Endodermal cell (in vitro differentiated cells): ENCODE measurements at regions not wholly inside any gene's neighbourhood (a gene's known extent, or its start where the extent isn't known, plus 50 kb on each side); places are given as distances from the start of the nearest gene placed in this dataset.

Experiments
- DNase-seq: peaks from one replicate; pipeline ENCODE4 v3.0.0-alpha.2; 2017
- H3K27ac ChIP-seq: 2 replicates; pipeline ENCODE4 v1.5.1; 2013; ENCODE audit warnings: mild to moderate bottlenecking, low read depth, low read length, moderate library complexity
- H3K27me3 ChIP-seq: 2 replicates; pipeline ENCODE4 v1.6.1; 2013; ENCODE audit warnings: mild to moderate bottlenecking, low read length, moderate library complexity; ENCODE audit not compliant: insufficient read depth, control insufficient read depth, poor library complexity, severe bottlenecking
- H3K36me3 ChIP-seq: 2 replicates; pipeline ENCODE4 v1.7.0; 2013; ENCODE audit warnings: mild to moderate bottlenecking, low read length, moderate library complexity; ENCODE audit not compliant: control insufficient read depth, insufficient read depth
- H3K4me1 ChIP-seq: one replicate; pipeline ENCODE4 v1.7.0; 2013; ENCODE audit warnings: low read length; ENCODE audit not compliant: control insufficient read depth, insufficient read depth
- H3K4me3 ChIP-seq: 2 replicates; pipeline ENCODE4 v1.5.1; 2013; ENCODE audit warnings: mild to moderate bottlenecking, low read length, moderate library complexity
- H3K9ac ChIP-seq: 2 replicates; pipeline ENCODE4 v1.6.1; 2013; ENCODE audit warnings: mild to moderate bottlenecking, low read length, moderate library complexity; ENCODE audit not compliant: poor library complexity, severe bottlenecking; ENCODE audit errors: extremely low read depth
- H3K9me3 ChIP-seq: 2 replicates; pipeline ENCODE4 v1.6.1; 2013; ENCODE audit warnings: mild to moderate bottlenecking, low read length, moderate library complexity; ENCODE audit not compliant: control insufficient read depth
- H3K27ac Mint-ChIP-seq: 2 replicates; pipeline ENCODE4 v1.8.0; 2020; ENCODE audit warnings: mixed read lengths
- H3K27me3 Mint-ChIP-seq: 2 replicates; pipeline ENCODE4 v1.8.0; 2021; ENCODE audit warnings: mild to moderate bottlenecking, mixed read lengths; ENCODE audit not compliant: insufficient read depth
- H3K36me3 Mint-ChIP-seq: 2 replicates; pipeline ENCODE4 v1.8.0; 2020; ENCODE audit warnings: low read depth, mixed read lengths
- H3K4me1 Mint-ChIP-seq: 2 replicates; pipeline ENCODE4 v1.8.0; 2020; ENCODE audit warnings: mixed read lengths
- H3K4me3 Mint-ChIP-seq: 2 replicates; pipeline ENCODE4 v1.8.0; 2020; ENCODE audit warnings: mild to moderate bottlenecking, moderate library complexity, mixed read lengths
- H3K9me3 Mint-ChIP-seq: 2 replicates; pipeline ENCODE4 v1.8.0; 2020; ENCODE audit warnings: mild to moderate bottlenecking, mixed read lengths
- WGBS, 2 experiments: methylation state at CpG; one replicate each; pipeline versions ENCODE4 v1.1.5 to v1.1.7; 2013; ENCODE audit warnings: missing lambda C conversion rate in 2 of 2, mixed read lengths in 1 of 2; ENCODE audit not compliant: insufficient coverage in 1 of 2, insufficient read length in 1 of 2; 5-methylcytosine and 5-hydroxymethylcytosine counted together
- TF ChIP-seq, protein P1 (sequence below): fragments of 200-600 bp; sonication (generic); conservative IDR thresholded peaks from 2 replicates; pipeline ENCODE4 v1.5.0; 2021; ENCODE audit warnings: antibody characterized with exemption, mild to moderate bottlenecking

DNA sequence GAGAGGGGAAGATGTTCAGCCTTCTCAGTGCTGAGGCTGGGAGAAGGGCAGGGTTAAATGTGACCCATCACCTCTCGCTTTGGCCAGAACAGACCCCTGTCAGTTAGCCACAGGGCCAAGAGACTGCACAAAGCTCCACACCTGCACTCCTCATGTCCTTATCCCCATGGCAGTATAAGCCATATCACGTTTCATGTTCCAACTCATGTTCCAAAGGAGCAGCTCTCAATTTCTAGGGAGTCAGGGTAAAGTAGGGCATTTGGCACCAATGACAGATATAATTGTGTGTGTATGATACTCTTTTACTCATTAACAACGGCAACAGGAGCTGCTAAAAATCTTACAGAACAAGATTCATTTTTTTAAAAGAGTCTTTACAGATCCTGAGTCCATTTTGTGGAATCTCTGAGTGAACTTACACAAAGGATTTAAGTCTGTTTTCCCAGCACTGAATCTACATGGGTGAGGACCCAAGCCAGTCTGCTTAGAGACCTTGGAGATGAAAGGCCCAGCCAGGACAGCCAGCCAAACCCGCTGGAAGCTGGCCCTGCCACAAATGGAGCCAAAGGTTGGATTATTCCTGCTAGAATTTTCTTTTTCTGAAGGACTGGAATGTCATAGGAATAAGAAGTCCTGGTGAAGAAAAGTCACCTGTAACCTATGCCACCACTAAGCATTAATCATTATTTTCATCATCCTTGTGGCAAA is 129.1 kb upstream of the SMAD1 start:
- Histone ChIP-seq H3K27me3 (no peaks in the 10 kb centered on the region), H3K4me3 (no peak overlapping the region), H3K4me1 (no peaks in the 10 kb centered on the region), H3K36me3 (no peaks in the 10 kb centered on the region), H3K9me3 (no peaks in the 10 kb centered on the region), H3K27ac (no peak overlapping the region), H3K9ac (no peak overlapping the region)
- no peaks in the 10 kb centered on the region for H3K4me1 Mint-ChIP-seq
- TF ChIP-seq, protein P1, sequence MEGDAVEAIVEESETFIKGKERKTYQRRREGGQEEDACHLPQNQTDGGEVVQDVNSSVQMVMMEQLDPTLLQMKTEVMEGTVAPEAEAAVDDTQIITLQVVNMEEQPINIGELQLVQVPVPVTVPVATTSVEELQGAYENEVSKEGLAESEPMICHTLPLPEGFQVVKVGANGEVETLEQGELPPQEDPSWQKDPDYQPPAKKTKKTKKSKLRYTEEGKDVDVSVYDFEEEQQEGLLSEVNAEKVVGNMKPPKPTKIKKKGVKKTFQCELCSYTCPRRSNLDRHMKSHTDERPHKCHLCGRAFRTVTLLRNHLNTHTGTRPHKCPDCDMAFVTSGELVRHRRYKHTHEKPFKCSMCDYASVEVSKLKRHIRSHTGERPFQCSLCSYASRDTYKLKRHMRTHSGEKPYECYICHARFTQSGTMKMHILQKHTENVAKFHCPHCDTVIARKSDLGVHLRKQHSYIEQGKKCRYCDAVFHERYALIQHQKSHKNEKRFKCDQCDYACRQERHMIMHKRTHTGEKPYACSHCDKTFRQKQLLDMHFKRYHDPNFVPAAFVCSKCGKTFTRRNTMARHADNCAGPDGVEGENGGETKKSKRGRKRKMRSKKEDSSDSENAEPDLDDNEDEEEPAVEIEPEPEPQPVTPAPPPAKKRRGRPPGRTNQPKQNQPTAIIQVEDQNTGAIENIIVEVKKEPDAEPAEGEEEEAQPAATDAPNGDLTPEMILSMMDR: no peak
- no peak overlapping the region for H3K4me3 Mint-ChIP-seq
- H3K9me3 Mint-ChIP-seq: no peaks in the 10 kb centered on the region
- H3K27ac Mint-ChIP-seq: no peak overlapping the region
- no peaks in the 10 kb centered on the region for H3K36me3 Mint-ChIP-seq
- H3K27me3 Mint-ChIP-seq: peaks cover 2% of the 10 kb centered on the region
- 86 to 92% methylated on average over 2 to 4 of the region's 4 CpGs for WGBS, 2 experiments
- no peak for DNase-seq

DNA sequence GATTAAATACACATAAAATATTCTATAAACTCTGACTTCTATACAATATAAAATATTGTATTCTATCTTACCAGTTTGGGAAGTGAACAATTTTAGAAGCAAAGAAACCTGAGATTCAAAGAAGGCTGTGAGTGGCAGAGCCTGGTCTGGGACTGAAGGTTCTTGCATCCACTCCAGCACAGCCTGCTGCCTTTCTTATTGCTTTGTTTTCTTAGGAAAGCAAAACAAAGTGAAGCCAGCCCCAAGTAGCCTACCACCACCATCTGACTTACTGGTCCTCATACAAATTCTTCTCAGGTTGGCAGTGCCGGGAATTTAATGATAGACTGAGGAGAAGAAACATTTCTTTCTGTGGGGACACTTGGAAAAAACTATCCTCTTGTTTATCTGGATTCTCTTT is 129.7 kb upstream of the SMAD1 start:
- Histone ChIP-seq H3K36me3 (no peaks in the 10 kb centered on the region), H3K4me1 (no peaks in the 10 kb centered on the region), H3K27ac (no peak overlapping the region), H3K9ac (no peak overlapping the region), H3K9me3 (no peaks in the 10 kb centered on the region), H3K27me3 (no peaks in the 10 kb centered on the region), H3K4me3 (no peak overlapping the region)
- H3K27ac Mint-ChIP-seq: no peak overlapping the region
- no peak overlapping the region for H3K4me3 Mint-ChIP-seq
- H3K36me3 Mint-ChIP-seq: no peaks in the 10 kb centered on the region
- DNase-seq: no peak
- TF ChIP-seq, protein P1: no peak
- H3K4me1 Mint-ChIP-seq: no peaks in the 10 kb centered on the region
- 93 to 100% methylated on average over 1 of the region's 1 CpG for WGBS, 2 experiments
- peaks cover 2% of the 10 kb centered on the region for H3K27me3 Mint-ChIP-seq
- H3K9me3 Mint-ChIP-seq: no peaks in the 10 kb centered on the region

DNA sequence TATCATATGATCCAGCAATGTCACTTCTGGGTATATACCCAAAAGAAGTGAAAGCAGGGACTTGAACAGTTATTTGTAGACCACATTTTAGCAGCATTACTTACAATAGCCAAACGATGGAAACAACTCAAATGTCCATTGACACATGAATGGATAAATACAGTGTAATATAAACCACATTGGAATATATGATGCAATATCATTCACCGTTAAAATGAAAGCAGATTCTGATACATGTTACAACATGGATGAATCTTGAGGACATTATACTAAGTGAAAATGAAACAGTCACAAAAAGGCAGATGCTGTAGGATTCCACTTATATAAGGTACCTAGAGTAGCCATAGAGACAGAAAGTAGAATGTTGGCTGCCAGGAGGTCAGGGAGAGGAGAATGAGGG is 130.5 kb upstream of the SMAD1 start:
- Histone ChIP-seq H3K9me3 (no peaks in the 10 kb centered on the region), H3K9ac (no peak overlapping the region), H3K27ac (no peak overlapping the region), H3K4me1 (no peaks in the 10 kb centered on the region), H3K4me3 (no peak overlapping the region), H3K36me3 (no peaks in the 10 kb centered on the region), H3K27me3 (no peaks in the 10 kb centered on the region)
- no peak for DNase-seq
- no peak overlapping the region for H3K4me3 Mint-ChIP-seq
- no peaks in the 10 kb centered on the region for H3K36me3 Mint-ChIP-seq
- no peaks in the 10 kb centered on the region for H3K9me3 Mint-ChIP-seq
- peaks cover 2% of the 10 kb centered on the region for H3K27me3 Mint-ChIP-seq
- 80 to 86% methylated on average over 1 to 2 of the region's 2 CpGs for WGBS, 2 experiments
- TF ChIP-seq, protein P1: no peak
- no peak overlapping the region for H3K27ac Mint-ChIP-seq
- H3K4me1 Mint-ChIP-seq: no peaks in the 10 kb centered on the region
